Spinal cord (tissue), 9 donors: ENCODE measurements at regions not wholly inside any gene's neighbourhood (a gene's known extent, or its start where the extent isn't known, plus 50 kb on each side); places are given as distances from the start of the nearest gene placed in this dataset.
A peak's percentile ranks its signal among the peaks of the same experiment; 100 is the strongest.
"Not testable (repeated sequence)": the region's sequence is repeated elsewhere in the genome, so short reads cannot be mapped to it uniquely, and the experiment has no call there.

Experiments used
- DNase-seq, 6 donors: peaks; one replicate each; pipeline versions ENCODE4 v3.0.0 to v3.0.0-alpha.2; 2013 to 2015; ENCODE audit warnings: low spot score in 6 of 6, low read depth in 4 of 6
- H3K27ac ChIP-seq: one replicate; pipeline ENCODE4 v1.5.1; 2013; ENCODE audit warnings: low read depth, low read length, control low read depth
- H3K27me3 ChIP-seq: one replicate; pipeline ENCODE4 v1.6.1; 2013; ENCODE audit warnings: low read length; ENCODE audit not compliant: control insufficient read depth, insufficient read depth
- H3K36me3 ChIP-seq: one replicate; pipeline ENCODE4 v1.6.1; 2013; ENCODE audit warnings: low read length; ENCODE audit not compliant: control insufficient read depth, insufficient read depth
- H3K4me1 ChIP-seq: one replicate; pipeline ENCODE4 v1.6.1; 2013; ENCODE audit warnings: low read length; ENCODE audit not compliant: control insufficient read depth, insufficient read depth
- H3K4me3 ChIP-seq: one replicate; pipeline ENCODE4 v1.5.1; 2013; ENCODE audit warnings: low read depth, low read length, control low read depth
- H3K9me3 ChIP-seq: one replicate; pipeline ENCODE4 v1.6.1; 2013; ENCODE audit warnings: low read length; ENCODE audit not compliant: control insufficient read depth, insufficient read depth
- WGBS: methylation state at CpG from one replicate; pipeline ENCODE4 v1.1.5; 2013; ENCODE audit warnings: missing lambda C conversion rate; ENCODE audit not compliant: insufficient coverage; 5-methylcytosine and 5-hydroxymethylcytosine counted together
- donor health status: healthy.

DNA sequence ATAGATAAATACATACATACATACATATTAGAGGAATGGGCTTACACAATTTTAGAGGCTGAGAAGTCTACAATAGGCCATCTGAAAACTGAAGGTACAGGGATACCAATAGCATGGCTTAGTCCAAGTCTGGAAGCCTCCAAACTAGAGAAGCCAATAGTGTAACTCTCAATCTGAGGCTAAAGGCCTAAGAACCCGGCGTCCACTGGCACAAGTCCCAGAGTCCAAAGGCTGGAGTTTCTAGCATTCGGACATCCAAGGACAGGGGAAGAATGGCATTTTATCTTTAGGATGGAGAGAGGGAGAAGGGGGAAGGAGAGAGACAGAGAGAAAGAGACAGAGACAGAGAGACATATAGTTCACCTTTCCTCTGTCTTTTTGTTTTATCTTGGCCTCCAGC is 63.7 kb upstream of the SYT4 start:
- Histone ChIP-seq H3K4me1 (no peaks in the 10 kb centered on the region), H3K9me3 (peaks cover 1% of the 10 kb centered on the region), H3K36me3 (no peaks in the 10 kb centered on the region), H3K27me3 (no peaks in the 10 kb centered on the region), H3K4me3 (no peak overlapping the region), H3K27ac (no peak overlapping the region)
- 75% methylated on average over 2 of the region's 3 CpGs for WGBS
- DNase-seq: no peak

DNA sequence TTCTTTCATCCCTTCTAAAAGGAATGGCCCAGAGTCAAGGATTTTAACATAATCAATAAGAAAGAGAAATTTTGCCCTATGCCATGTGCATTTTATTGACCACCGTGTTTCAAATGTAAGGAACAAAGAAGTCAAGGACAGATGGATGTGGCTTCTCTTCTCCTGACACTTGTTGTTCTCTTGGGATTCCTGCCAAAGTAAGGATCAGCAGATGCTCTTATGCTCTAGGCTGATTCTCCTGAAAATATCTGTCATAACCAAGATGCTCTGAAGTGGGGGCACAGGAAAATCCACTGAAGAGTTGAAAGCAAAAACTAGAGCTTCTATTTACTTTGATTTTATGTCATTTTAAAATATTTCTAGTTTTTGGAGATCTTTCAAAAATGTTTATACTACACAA is 72.9 kb upstream of the SYT4 start:
- H3K4me3 ChIP-seq: no peak overlapping the region
- H3K36me3 ChIP-seq: no peaks in the 10 kb centered on the region
- no peaks in the 10 kb centered on the region for H3K9me3 ChIP-seq
- no peaks in the 10 kb centered on the region for H3K27me3 ChIP-seq
- no peaks in the 10 kb centered on the region for H3K4me1 ChIP-seq
- 83% methylated on average over 1 of the region's 1 CpG for WGBS
- DNase-seq: peak in 1 of 6 donors; percentile 15
- H3K27ac ChIP-seq: no peak overlapping the region

DNA sequence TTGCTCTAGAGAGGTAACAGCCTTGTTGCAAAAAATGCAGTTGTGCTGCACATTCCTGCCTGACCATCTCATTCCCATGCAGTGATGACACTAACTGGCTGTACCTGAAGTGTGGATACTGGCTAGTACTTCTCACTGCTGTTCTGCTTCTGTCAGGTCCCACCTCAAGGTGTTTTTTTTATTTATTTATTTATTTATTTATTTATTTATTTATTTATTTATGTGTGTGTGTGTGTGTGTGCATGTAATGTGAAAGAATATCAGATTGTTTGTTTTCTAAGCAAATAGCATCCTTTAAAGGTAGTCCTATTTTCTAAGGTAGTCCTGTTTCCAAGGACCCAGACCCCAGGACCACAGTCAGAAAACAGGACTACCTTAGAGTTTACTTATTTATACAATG is 87.2 kb upstream of the SYT4 start:
- Histone ChIP-seq H3K36me3 (no peaks in the 10 kb centered on the region), H3K4me3 (no peak overlapping the region), H3K27ac (no peak overlapping the region), H3K4me1 (no peaks in the 10 kb centered on the region), H3K9me3 (no peaks in the 10 kb centered on the region), H3K27me3 (no peaks in the 10 kb centered on the region)
- no peak for DNase-seq

DNA sequence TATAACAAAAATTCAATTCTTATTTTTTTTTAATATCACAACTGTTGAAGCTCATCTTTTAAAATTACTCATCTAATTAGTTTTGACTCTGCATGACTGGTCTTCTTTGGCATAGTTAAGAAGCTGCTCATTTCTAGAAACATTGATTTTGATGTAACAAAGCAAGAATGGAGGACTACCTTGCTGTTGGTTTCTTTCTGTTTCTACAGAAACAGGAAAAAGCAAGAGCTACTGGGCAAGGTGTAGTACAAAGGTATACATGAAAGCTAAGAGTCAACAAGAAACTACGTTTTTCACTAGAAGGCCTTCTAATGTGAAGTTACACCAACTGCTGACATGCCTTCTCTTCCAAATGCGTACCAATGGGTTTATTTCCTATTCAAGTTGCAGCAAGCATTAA is 90.6 kb upstream of the SYT4 start:
- Histone ChIP-seq H3K4me3 (no peak overlapping the region), H3K36me3 (no peaks in the 10 kb centered on the region), H3K27ac (no peak overlapping the region), H3K27me3 (no peaks in the 10 kb centered on the region), H3K4me1 (no peaks in the 10 kb centered on the region), H3K9me3 (no peaks in the 10 kb centered on the region)
- DNase-seq: no peak
- WGBS: 83% methylated on average over 1 of the region's 2 CpGs

DNA sequence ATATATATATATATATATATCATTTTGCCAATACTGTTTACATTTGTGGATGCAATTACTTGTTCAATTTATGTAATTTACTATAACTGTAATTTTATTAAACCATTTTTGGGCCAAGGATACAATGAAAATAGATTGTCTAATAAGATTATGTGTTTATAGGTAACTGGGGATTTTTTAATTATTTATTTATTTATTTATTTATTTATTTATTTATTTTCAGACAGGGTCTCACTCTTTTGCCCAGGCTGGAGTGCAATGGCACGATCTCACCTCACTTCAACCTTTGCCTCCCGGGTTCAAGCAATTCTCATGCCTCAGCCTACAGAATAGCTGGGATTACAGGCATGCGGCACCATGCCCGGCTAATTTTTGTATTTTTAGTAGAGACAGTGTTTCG is 92.0 kb upstream of the SYT4 start:
- not testable (repeated sequence) for H3K4me3 ChIP-seq, DNase-seq, H3K9me3 ChIP-seq, H3K36me3 ChIP-seq, H3K27me3 ChIP-seq, H3K4me1 ChIP-seq, H3K27ac ChIP-seq
- 100% methylated on average over 2 of the region's 5 CpGs for WGBS

DNA sequence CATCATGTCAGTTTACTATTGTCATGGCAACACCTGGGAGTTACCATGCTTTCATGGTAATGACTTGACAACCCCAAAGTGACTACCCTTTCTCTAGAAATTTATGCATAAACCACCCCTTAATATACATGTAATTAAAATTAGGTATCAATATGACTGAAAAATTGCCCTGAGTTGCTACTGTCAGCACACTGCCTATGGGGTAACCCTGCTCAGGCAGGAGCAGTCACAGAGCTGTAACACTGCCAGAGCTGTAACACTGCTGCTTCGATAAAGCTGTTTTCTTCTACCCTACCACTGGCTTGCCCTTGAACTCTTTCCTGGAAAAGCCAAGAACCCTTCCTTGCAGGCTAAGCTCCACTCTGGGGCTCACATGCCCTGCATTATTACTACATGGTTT is 95.5 kb upstream of the SYT4 start:
- H3K9me3 ChIP-seq: no peaks in the 10 kb centered on the region
- no peaks in the 10 kb centered on the region for H3K36me3 ChIP-seq
- DNase-seq: no peak
- no peaks in the 10 kb centered on the region for H3K4me1 ChIP-seq
- H3K27me3 ChIP-seq: no peaks in the 10 kb centered on the region
- no peak overlapping the region for H3K27ac ChIP-seq
- H3K4me3 ChIP-seq: no peak overlapping the region
- 60% methylated on average over 1 of the region's 1 CpG for WGBS

DNA sequence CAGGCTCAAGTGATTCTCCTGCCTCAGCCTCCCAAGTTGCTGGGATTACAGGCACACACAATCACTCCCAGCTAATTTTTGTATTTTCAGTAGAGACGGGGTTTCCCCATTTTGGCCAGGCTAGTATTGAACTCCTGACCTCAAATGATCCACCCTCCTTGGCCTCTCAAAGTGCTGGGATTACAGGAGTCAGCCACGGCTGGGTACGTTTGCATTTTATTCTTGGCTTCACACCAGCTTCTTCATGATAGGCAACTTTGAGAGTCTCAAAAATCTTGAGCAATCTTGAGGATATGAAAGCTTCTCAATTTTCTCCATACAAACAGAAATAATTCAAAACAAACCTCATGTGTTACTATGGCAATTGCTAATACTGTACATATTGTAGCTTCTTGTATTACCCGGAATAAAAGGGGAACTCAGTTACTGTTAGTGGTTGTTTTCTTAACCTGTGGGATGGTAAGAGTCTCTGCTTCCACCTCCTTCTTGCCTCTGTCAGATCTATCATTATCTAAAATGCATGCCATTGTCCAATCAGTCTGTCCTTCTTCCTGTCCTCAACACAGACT is 102.9 kb upstream of the SYT4 start:
- no peaks in the 10 kb centered on the region for H3K4me1 ChIP-seq
- no peak overlapping the region for H3K27ac ChIP-seq
- 93% methylated on average over 2 of the region's 4 CpGs for WGBS
- H3K9me3 ChIP-seq: no peaks in the 10 kb centered on the region
- no peak overlapping the region for H3K4me3 ChIP-seq
- DNase-seq: no peak
- H3K36me3 ChIP-seq: no peaks in the 10 kb centered on the region
- H3K27me3 ChIP-seq: no peaks in the 10 kb centered on the region

DNA sequence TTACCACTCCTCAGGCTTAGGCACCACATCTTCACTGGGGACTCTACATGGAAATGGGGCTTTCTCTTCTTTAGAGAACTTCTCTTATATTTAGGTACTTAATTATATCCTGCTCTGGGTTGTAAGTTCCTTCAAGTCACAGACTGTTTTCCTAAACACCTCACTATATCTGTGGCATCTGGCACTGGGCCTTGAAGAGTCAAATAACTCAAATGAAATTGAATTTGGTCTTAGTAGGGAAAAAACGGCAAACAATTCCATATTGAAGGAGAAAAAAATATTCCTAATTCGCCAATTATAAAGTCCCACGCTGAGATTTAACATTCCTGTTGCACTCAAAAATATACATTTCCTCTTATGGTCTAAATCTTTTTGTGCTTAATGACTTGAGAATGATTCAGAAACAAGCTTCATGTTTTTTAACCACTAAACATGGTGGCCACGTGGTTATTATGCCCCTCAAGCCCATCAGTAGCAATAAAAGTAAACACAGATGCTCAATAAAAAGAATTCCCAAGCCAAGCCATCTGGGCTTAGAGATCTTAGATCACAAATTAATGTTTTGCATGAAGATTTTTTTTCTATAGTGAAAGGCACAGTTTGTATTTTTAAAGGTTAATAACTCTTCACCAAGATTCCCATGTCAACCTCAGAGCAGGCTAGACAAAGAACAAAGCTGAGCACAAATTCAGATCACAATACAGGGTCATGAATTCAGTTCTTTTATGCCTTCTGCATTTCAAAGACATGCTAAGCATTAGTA is 105.5 kb upstream of the SYT4 start:
- no CpG with 5 or more reads among the region's 4 CpGs for WGBS

DNA sequence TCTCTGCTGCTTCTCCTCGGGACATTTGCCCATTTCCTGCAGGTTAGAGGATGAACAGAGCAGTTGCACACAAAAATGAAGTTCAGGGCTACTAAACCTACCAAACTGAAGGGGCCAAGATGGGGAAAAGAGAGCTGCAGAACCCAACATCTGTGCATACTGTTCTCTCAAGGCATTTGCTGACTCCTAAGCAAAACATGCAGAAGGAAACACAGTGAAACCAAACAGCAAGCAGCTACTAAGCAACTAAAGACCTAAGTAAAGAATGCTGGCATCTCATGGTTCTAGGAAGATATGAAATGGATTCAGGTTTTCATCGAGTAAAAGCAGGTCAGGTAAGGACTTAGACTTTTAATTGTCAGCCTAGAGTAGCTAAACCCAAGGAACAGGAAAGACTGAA is 111.9 kb upstream of the SYT4 start:
- H3K27ac ChIP-seq: no peak overlapping the region
- H3K27me3 ChIP-seq: no peaks in the 10 kb centered on the region
- H3K4me1 ChIP-seq: no peaks in the 10 kb centered on the region
- H3K9me3 ChIP-seq: no peaks in the 10 kb centered on the region
- no peak overlapping the region for H3K4me3 ChIP-seq
- no peaks in the 10 kb centered on the region for H3K36me3 ChIP-seq
- DNase-seq: peak in 2 of 6 donors; percentile 26 to 73
- WGBS: 40% methylated on average over 1 of the region's 2 CpGs

More for the DNA sequence above, 105.5 kb upstream of the SYT4 start:
- H3K4me1 ChIP-seq: no peaks in the 10 kb centered on the region
- no peaks in the 10 kb centered on the region for H3K27me3 ChIP-seq
- H3K4me3 ChIP-seq: no peak overlapping the region
- no peak overlapping the region for H3K27ac ChIP-seq
- no peaks in the 10 kb centered on the region for H3K9me3 ChIP-seq
- H3K36me3 ChIP-seq: no peaks in the 10 kb centered on the region
- DNase-seq: peak in 2 of 6 donors; percentile 59 to 72

DNA sequence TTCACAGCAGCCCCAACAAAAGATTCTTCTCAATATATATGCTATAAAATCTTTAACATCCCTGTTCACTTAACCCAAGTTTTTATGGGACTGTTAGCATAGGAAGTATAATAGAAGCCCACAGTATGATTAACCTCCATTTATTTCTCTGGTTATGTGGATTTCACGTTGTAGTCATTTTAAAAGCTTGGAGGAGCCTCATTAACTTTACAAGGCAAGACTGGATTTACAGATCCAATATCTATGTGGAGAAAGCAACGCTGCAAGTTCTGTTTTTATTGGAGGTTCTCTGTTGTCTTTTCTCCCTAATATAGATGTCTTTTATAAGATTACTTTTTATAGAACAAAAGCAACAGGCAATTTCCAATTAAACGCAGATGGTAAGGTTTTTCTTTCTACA is 114.9 kb upstream of the SYT4 start:
- H3K4me1 ChIP-seq: no peaks in the 10 kb centered on the region
- no peaks in the 10 kb centered on the region for H3K9me3 ChIP-seq
- no peaks in the 10 kb centered on the region for H3K36me3 ChIP-seq
- no peaks in the 10 kb centered on the region for H3K27me3 ChIP-seq
- peak in 1 of 6 donors; percentile 54 for DNase-seq
- H3K27ac ChIP-seq: no peak overlapping the region
- H3K4me3 ChIP-seq: no peak overlapping the region
- WGBS: no CpG with 5 or more reads among the region's 3 CpGs
